ENCODE measurements at regions not wholly inside any gene's neighbourhood (a gene's known extent, or its start where the extent isn't known, plus 50 kb on each side); places are given as distances from the start of the nearest gene placed in this dataset.

DNA sequence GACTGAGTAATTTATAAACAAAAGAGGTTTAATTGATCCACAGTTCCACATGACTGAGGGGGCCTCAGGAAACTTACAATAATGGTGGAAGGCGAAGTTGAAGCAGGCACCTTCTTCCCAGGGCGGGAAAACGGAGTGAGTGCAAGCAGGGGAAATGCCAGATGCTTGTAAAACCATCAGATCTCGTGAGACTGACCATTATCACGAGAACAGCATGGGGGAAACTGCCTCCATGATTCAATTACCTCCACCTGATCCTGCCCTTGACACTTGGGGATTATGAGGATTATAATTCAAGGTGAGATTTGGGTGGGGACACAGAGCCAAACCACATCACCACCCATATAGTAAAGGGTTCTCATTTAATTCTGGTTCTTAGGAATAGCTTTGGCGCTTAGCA lies 219.5 kb upstream of the ATP5MC3 start:
- Histone ChIP-seq H3K9me3 (no peaks in the 10 kb centered on the region), H3K4me1 (no peaks in the 10 kb centered on the region), H3K4me3 (no peak overlapping the region), H3K4me2 (no peak overlapping the region), H3K27ac (no peak overlapping the region)
- ATAC-seq (no peak), FAIRE-seq (no peak), DNase-seq (ENCODE audit: low read depth in 1 of 2, low spot score in 1 of 2) (no peak)
- POLR2A ChIA-PET: no interaction called here
- TF ChIP-seq NPAS2 (CRISPR knock-in tag; IDR thresholded peaks at IDR 0.05; ENCODE audit: borderline replicate concordance): no peak
- TF ChIP-seq, protein P1, sequence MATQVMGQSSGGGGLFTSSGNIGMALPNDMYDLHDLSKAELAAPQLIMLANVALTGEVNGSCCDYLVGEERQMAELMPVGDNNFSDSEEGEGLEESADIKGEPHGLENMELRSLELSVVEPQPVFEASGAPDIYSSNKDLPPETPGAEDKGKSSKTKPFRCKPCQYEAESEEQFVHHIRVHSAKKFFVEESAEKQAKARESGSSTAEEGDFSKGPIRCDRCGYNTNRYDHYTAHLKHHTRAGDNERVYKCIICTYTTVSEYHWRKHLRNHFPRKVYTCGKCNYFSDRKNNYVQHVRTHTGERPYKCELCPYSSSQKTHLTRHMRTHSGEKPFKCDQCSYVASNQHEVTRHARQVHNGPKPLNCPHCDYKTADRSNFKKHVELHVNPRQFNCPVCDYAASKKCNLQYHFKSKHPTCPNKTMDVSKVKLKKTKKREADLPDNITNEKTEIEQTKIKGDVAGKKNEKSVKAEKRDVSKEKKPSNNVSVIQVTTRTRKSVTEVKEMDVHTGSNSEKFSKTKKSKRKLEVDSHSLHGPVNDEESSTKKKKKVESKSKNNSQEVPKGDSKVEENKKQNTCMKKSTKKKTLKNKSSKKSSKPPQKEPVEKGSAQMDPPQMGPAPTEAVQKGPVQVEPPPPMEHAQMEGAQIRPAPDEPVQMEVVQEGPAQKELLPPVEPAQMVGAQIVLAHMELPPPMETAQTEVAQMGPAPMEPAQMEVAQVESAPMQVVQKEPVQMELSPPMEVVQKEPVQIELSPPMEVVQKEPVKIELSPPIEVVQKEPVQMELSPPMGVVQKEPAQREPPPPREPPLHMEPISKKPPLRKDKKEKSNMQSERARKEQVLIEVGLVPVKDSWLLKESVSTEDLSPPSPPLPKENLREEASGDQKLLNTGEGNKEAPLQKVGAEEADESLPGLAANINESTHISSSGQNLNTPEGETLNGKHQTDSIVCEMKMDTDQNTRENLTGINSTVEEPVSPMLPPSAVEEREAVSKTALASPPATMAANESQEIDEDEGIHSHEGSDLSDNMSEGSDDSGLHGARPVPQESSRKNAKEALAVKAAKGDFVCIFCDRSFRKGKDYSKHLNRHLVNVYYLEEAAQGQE (IDR thresholded peaks at IDR 0.05): peak; percentile 49; the same call in 1 of the 2 replicates
- WGBS (ENCODE audit: missing lambda C conversion rate): 14% methylated on average over 6 of the region's 6 CpGs
- CTCF ChIA-PET: no interaction called here

DNA sequence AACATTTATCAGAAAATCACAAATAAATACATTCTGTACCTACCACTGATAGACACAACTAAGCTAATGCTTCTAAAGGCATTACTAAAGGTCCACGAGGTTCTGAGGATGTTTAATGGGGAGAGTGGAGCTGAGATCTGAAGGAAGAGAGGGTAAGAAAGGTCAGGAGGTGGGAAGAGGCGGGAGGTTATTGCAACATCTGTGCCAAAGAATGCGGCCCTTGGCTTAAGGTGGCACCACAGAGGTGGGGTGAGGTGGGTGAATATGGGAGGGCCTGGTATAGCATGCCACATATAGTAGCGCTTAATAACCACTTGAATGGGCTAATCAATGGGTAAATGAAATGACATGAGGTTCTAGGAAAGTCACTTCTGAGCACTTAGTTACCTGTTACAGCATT lies 217.8 kb upstream of the ATP5MC3 start:
- DNase-seq (ENCODE audit: low read depth in 1 of 2, low spot score in 1 of 2) (no peak), FAIRE-seq (no peak), ATAC-seq (no peak)
- H3K4me2 ChIP-seq: no peak overlapping the region
- H3K4me3 ChIP-seq: no peak overlapping the region
- ChIA-PET CTCF (no interaction called here), POLR2A (no interaction called here)
- no peaks in the 10 kb centered on the region for H3K9me3 ChIP-seq
- TF ChIP-seq, protein P2, sequence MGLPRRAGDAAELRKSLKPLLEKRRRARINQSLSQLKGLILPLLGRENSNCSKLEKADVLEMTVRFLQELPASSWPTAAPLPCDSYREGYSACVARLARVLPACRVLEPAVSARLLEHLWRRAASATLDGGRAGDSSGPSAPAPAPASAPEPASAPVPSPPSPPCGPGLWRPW (IDR thresholded peaks at IDR 0.05): no peak
- no peak for TF ChIP-seq RNF2 (IDR thresholded peaks at IDR 0.05; ENCODE audit: borderline replicate concordance, low read depth)
- no peak for TF ChIP-seq CBX2 (IDR thresholded peaks at IDR 0.05; ENCODE audit: borderline replicate concordance, low read depth)
- TF ChIP-seq, protein P3, sequence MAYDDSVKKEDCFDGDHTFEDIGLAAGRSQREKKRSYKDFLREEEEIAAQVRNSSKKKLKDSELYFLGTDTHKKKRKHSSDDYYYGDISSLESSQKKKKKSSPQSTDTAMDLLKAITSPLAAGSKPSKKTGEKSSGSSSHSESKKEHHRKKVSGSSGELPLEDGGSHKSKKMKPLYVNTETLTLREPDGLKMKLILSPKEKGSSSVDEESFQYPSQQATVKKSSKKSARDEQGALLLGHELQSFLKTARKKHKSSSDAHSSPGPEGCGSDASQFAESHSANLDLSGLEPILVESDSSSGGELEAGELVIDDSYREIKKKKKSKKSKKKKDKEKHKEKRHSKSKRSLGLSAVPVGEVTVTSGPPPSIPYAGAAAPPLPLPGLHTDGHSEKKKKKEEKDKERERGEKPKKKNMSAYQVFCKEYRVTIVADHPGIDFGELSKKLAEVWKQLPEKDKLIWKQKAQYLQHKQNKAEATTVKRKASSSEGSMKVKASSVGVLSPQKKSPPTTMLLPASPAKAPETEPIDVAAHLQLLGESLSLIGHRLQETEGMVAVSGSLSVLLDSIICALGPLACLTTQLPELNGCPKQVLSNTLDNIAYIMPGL (CRISPR knock-in tag; IDR thresholded peaks at IDR 0.05; ENCODE audit: borderline replicate concordance): no peak
- TF ChIP-seq, protein P4, sequence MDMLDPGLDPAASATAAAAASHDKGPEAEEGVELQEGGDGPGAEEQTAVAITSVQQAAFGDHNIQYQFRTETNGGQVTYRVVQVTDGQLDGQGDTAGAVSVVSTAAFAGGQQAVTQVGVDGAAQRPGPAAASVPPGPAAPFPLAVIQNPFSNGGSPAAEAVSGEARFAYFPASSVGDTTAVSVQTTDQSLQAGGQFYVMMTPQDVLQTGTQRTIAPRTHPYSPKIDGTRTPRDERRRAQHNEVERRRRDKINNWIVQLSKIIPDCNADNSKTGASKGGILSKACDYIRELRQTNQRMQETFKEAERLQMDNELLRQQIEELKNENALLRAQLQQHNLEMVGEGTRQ (IDR thresholded peaks at IDR 0.05): no peak
- TF ChIP-seq, protein P5, sequence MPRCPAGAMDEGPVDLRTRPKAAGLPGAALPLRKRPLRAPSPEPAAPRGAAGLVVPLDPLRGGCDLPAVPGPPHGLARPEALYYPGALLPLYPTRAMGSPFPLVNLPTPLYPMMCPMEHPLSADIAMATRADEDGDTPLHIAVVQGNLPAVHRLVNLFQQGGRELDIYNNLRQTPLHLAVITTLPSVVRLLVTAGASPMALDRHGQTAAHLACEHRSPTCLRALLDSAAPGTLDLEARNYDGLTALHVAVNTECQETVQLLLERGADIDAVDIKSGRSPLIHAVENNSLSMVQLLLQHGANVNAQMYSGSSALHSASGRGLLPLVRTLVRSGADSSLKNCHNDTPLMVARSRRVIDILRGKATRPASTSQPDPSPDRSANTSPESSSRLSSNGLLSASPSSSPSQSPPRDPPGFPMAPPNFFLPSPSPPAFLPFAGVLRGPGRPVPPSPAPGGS (IDR thresholded peaks at IDR 0.05): no peak
- TF ChIP-seq, protein P6, sequence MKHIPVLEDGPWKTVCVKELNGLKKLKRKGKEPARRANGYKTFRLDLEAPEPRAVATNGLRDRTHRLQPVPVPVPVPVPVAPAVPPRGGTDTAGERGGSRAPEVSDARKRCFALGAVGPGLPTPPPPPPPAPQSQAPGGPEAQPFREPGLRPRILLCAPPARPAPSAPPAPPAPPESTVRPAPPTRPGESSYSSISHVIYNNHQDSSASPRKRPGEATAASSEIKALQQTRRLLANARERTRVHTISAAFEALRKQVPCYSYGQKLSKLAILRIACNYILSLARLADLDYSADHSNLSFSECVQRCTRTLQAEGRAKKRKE (CRISPR knock-in tag; IDR thresholded peaks at IDR 0.05; ENCODE audit: low read depth): no peak
- TF ChIP-seq HDAC2 (IDR thresholded peaks at IDR 0.05): no peak
- TF ChIP-seq, protein P7, sequence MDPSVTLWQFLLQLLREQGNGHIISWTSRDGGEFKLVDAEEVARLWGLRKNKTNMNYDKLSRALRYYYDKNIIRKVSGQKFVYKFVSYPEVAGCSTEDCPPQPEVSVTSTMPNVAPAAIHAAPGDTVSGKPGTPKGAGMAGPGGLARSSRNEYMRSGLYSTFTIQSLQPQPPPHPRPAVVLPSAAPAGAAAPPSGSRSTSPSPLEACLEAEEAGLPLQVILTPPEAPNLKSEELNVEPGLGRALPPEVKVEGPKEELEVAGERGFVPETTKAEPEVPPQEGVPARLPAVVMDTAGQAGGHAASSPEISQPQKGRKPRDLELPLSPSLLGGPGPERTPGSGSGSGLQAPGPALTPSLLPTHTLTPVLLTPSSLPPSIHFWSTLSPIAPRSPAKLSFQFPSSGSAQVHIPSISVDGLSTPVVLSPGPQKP (IDR thresholded peaks at IDR 0.05; ENCODE audit: low read depth, low read length): no peak
- TF ChIP-seq MAZ (IDR thresholded peaks at IDR 0.05; ENCODE audit: borderline replicate concordance, low read depth, low read length): no peak
- no peak for TF ChIP-seq EHF (CRISPR knock-in tag; IDR thresholded peaks at IDR 0.05)
- TF ChIP-seq POLR2A (IDR thresholded peaks at IDR 0.05; ENCODE audit: low read length): no peak
- TF ChIP-seq ZSCAN20 (CRISPR knock-in tag; IDR thresholded peaks at IDR 0.05): no peak
- TF ChIP-seq PHF8 (IDR thresholded peaks at IDR 0.05; ENCODE audit: borderline replicate concordance, low read depth): no peak
- TF ChIP-seq HOXA7 (CRISPR knock-in tag; IDR thresholded peaks at IDR 0.05): no peak
- TF ChIP-seq HOXB5 (CRISPR knock-in tag; IDR thresholded peaks at IDR 0.05): no peak
- TF ChIP-seq FOSB (CRISPR knock-in tag; IDR thresholded peaks at IDR 0.05): no peak
- no peak for TF ChIP-seq FOSL2 (IDR thresholded peaks at IDR 0.05)
- no peak for TF ChIP-seq FOSL2 (CRISPR knock-in tag; IDR thresholded peaks at IDR 0.05)
- no peak for TF ChIP-seq RARB (CRISPR knock-in tag; IDR thresholded peaks at IDR 0.05)
- no peak for TF ChIP-seq SMC3 (IDR thresholded peaks at IDR 0.05)
- no peak overlapping the region for H3K27ac ChIP-seq
- no peaks in the 10 kb centered on the region for H3K4me1 ChIP-seq
- WGBS (ENCODE audit: missing lambda C conversion rate): 35% methylated on average over 4 of the region's 4 CpGs
